GM12892 (cell line): ENCODE measurements at regions not wholly inside any gene's neighbourhood (a gene's known extent, or its start where the extent isn't known, plus 50 kb on each side); places are given as distances from the start of the nearest gene placed in this dataset.
A peak's percentile ranks its signal among the peaks of the same experiment; 100 is the strongest.
"Not testable (repeated sequence)": the region's sequence is repeated elsewhere in the genome, so short reads cannot be mapped to it uniquely, and the experiment has no call there.

Experiments used
- DNase-seq: peaks from one replicate; pipeline ENCODE4 v3.0.0; 2011; ENCODE audit not compliant: insufficient read length
- FAIRE-seq: peaks from 2 replicates; lab custom pipeline; 2011; peaks lifted over from hg19 to GRCh38; lab: Jason Lieb, UNC
- POLR2A ChIP-seq: IDR thresholded peaks from 2 replicates; pipeline ENCODE4 v1.6.1; 2011; ENCODE audit warnings: low read depth, low read length, control low read depth
- POLR2AphosphoS5 ChIP-seq: IDR thresholded peaks from 2 replicates; pipeline ENCODE4 v1.6.1; 2011; ENCODE audit warnings: low read depth, low read length, control low read depth
- TAF1 ChIP-seq: IDR thresholded peaks from 2 replicates; pipeline ENCODE4 v1.6.1; 2011; ENCODE audit warnings: low read depth, mild to moderate bottlenecking, control low read depth, low read length, borderline replicate concordance

DNA sequence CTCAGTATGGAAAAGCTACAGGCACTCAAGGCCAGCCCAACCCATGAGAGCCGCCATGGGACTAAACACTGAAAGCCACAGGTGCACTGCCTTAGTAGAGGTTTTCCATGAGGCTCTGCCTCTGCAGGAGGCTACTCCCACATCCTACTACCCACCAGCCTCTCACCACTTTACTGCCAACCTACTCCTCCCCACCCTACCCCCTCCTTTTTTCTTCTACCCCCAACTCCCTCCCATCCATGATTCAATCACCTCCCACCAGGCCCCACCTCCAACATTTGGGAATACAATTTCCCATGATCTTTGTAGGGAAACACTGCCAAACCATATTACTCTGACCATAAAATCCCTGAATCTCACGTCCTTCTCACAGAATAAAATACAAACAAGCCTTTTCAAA, 101.6 kb upstream of the CTSV start:
- DNase-seq (no peak), FAIRE-seq (no peak)
- TF ChIP-seq POLR2AphosphoS5 (no peak), TAF1 (no peak), POLR2A (no peak)

DNA sequence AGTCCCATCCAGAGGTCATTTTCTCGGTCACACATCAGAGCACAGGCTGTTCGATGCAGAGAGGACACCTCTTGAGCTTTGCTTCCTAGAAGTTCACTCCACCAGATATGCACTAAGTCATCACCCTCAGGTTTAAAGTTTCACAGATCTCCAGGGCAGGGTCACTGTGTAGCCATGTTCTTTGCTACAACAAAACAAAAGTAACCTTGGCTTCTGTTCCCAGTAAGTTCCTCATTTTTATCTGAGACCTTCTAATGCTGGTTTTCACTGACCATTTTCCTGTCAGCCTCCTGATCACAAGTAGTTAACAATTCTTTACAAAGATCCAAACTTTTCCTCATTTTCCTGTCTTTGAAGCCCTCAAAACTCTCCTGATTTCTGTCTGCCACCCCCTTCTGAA, 97.5 kb upstream of the CTSV start:
- DNase-seq = no peak
- no peak for TF ChIP-seq TAF1
- TF ChIP-seq POLR2A = no peak
- no peak for TF ChIP-seq POLR2AphosphoS5
- FAIRE-seq = no peak

DNA sequence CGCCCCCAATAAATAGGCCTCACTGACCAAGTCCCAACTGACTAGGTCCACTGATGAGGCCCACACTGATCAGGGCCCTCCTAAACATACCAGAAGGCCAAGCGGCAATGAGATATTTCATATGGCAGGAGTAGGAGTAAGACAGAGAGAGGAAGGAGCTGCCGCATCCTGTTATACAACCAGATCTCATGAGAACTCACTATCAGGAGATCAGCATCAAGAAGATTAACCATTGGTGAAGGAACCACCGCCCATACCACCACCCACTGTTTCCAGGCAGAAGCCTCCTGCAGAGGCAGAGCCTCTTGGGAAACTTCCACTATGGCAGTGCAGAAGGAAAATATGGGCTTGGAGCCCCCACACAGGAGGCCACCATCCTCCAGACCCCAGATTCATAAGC, 95.0 kb upstream of the CTSV start:
- not testable (repeated sequence) for DNase-seq, FAIRE-seq

DNA sequence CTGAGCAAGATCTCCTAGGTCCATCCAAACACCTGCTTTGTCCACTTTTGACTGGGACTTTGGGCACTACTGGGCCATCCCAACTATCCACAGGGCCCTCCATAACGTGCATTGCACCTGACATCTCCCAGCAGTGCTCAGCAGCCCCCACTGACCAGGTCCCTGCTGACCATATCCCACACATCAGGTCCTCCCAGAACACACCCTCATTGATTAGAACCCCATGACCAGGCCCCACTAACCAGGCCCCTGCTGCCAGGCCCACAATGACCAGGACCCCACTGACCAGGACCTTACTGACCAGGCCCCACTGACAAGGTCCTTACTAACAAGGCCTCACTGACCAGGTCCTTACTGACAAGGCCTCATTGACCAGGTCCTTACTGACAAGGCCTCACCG, 93.9 kb upstream of the CTSV start:
- TF ChIP-seq POLR2A = no peak
- TF ChIP-seq POLR2AphosphoS5 = no peak
- no peak for TF ChIP-seq TAF1
- DNase-seq (no peak), FAIRE-seq (no peak)

DNA sequence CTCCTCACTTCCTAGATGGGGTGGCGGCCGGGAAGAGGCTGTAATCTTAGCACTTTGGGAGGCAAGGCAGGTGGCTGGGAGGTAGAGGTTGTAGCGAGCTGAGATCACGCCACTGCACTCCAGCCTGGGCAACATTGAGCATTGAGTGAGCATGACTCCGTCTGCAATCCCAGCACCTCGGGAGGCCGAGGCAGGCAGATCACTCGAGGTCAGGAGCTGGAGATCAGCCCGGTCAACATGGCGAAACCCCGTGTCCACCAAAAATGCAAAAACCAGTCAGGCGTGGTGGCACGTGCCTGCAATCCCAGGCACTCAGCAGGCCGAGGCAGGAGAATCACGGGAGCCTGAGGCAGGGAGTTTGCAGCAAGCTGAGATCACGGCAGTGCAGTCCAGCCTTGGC, 91.9 kb upstream of the CTSV start:
- FAIRE-seq, DNase-seq: not testable (repeated sequence)

DNA sequence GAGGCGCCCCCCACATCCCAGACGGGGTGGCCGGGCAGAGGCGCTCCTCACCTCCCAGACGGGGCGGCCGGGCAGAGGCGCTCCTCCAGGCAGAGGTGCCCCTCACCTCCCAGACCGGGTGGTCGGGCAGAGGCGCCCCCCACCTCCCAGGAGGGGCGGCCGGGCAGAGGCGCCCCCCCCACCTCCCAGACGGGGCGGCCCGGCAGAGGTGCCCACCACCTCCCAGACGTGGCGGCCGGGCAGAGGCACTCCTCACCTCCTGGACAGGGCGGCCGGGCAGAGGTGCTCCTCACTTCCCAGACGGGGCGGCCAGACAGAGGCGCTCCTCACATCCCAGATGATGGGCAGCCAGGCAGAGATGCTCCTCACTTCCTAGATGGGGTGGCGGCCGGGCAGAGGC, 91.4 kb upstream of the CTSV start:
- not testable (repeated sequence) for FAIRE-seq, DNase-seq

DNA sequence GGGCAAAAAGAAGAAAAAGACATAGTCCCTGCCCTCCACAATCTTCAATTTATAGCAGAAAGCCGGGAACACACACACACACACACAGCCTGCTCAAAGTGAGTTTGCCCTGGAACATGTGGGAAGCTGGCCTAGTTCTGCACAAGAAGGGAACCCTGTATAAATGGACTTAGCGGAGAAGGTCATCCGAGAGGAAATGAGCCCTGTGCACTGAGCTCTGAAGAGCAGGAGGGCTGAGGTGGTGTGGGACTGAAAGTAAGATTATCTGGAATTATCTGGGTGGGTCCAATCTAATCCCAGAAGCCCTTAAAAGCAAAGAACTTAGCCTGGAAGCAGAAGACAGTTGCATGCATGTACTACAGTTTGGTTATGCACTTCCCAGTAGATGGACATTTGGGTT, 90.0 kb upstream of the CTSV start:
- DNase-seq (no peak), FAIRE-seq (no peak)
- TF ChIP-seq POLR2AphosphoS5 = no peak
- TF ChIP-seq POLR2A = no peak
- no peak for TF ChIP-seq TAF1

DNA sequence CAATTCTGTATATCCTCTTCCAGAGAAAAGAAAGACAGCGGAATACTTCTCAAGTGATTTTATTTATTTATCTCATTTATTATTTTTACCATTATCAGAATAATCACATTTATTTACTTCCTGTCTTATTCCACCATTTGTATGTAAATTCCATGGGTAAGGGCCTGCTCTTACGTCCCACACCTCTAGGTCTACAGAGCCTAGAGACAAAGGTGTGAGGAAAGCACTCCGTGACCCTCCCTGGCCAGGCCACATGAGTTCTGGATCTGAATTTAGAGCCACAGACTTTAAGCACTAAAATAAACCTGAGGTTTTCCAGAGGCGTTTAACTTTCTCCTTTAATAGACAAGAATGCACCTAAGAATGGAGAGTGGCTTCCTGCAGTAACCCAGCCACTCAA, 85.3 kb upstream of the CTSV start:
- no peak for TF ChIP-seq TAF1
- no peak for TF ChIP-seq POLR2AphosphoS5
- TF ChIP-seq POLR2A = no peak
- FAIRE-seq (no peak), DNase-seq (no peak)

DNA sequence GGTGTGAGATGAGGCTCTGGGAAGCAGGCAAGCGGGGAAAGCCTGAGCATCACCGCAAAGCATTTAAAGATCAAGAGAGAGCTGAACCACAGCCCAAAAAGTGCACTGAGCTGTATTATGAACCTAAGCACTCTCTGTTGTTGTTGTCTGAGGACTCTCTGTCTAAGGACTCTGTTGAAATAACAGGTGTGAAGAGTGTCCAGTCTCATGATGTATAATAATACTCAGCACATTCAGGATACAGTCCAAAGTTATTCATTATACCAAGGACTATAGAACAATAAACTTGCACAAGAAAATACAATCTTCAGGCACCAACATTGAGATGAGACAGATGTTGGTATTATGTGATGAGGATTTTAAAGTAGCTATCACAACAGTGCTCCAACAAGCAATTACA, 71.8 kb upstream of the CTSV start:
- FAIRE-seq = no peak
- DNase-seq = no peak
- TF ChIP-seq TAF1 (no peak), POLR2A (no peak), POLR2AphosphoS5 (no peak)

DNA sequence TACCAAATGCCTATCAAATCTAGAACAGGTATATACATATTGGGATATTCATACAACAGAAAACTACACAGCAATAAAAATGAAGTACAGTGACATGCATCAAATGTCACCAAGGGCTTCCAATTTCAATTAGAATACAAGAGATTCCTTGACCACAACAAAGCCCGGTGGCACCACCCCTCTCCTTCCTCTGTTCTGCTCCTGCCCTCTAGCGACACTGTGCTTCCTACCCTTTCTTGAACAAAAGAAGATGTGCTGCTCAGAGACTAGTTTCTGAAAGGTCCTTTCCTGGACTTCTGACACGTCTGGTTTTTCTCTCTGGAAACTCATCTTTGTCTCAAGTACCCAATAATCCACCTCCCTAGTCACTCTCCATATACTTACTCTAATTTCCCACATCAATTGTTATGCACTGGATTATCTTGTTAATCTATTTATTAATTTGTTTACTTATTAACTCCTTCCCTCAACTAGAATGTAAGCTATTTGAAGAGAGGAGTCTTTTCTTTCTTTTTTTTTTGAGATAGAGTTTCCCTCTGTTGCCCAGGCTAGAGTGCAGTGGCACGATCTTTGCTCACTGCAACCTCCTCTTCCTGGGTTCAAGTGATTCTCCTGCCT, 70.4 kb upstream of the CTSV start:
- FAIRE-seq (no peak), DNase-seq (no peak)
- TF ChIP-seq TAF1 (no peak), POLR2A (no peak), POLR2AphosphoS5 (no peak)

DNA sequence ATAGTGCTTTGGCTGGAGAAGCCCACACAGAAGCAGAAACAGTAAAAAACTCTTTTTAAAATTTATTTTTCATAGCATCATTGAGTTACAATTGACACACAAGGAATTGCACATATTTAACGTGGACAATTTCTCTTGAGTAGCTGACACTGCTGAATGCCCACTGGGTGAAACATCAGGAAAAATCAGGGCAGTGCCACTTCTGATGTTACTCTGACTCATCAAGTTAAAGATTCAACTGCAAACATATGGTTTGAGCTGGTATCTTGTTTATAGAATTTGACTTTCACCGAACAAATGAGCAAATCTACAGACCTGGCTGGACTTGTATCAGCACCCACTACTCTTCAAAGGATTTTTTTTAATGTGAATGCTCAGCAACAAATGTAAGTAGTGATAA, 66.3 kb upstream of the CTSV start:
- not testable (repeated sequence) for FAIRE-seq, DNase-seq

DNA sequence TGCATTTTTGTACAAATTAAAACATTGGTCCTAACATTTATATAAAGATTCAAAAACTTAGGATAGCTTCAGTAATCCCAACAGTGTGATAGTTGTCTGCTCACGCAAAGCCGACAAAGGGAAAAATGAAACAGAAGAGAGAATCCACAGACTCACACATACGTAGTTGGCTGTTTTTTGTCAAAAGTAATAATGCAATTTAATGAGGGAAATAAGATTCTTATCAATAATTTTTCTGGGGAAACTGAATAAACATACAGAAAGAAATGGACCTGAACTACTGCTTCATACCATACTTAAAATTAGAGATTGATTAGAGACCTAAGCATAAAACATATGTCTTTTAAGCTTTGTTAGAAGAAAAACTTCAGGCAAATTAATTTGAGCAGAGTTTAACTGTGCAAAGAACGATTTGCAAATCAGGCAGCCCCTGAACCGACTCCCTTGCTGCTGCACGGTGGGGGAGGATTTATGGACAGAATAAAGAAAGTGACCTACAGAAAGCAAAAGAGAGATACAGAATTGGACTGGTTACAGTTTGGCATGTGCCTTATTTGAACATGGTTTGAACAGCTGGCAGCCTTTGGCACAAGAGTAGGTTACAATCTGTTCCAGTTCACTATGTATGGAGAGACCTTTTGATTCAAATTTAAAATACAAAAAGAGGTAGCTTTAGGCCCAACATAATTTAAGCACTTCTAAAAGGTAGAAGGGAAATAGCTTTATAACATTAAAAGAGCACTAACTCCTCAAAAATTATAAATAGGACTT, 64.9 kb upstream of the CTSV start:
- not testable (repeated sequence) for DNase-seq
- peak; percentile 77 for FAIRE-seq

DNA sequence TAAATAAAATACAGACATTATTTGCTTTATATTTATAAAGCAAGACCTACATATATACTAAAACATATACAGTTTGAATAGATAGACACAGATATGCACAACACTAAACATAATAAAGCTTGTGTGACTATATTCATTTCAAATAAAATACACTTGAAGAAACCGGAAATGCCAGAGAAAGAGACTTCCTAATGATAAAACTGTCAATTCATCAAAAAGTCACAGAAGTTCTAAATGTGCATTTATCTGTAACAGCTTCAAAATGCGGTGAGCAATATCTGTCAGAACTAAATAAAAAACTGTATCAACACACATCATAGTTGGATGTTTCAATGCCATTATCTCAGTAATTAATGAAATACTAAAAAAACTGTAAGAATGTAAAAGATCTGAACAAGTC, 60.6 kb upstream of the CTSV start:
- FAIRE-seq, DNase-seq: not testable (repeated sequence)
